OCI-LY1 (cell line): ENCODE measurements at regions not wholly inside any gene's neighbourhood (a gene's known extent, or its start where the extent isn't known, plus 50 kb on each side); places are given as distances from the start of the nearest gene placed in this dataset.

Source experiments
- H2AFZ ChIP-seq: fragments of 200-600 bp; sonication (generic), shearing (Covaris generic); 2 replicates; pipeline ENCODE4 v1.6.0; 2014; ENCODE audit warnings: antibody characterized with exemption, mild to moderate bottlenecking, low read length
- H3F3A ChIP-seq: fragments of 200-600 bp; sonication (generic), shearing (Covaris generic); 2 replicates; pipeline ENCODE4 v1.6.0; 2014; ENCODE audit warnings: mild to moderate bottlenecking, antibody characterized with exemption, low read length, moderate library complexity; ENCODE audit not compliant: insufficient read depth
- H3K27ac ChIP-seq: fragments of 200-600 bp; sonication (generic); 2 replicates; pipeline ENCODE4 v1.5.1; 2014; ENCODE audit warnings: low read length, mixed run types, mild to moderate bottlenecking, low read depth; ENCODE audit not compliant: poor library complexity, severe bottlenecking
- H3K27me3 ChIP-seq: fragments of 200-600 bp; sonication (generic); 2 replicates; pipeline ENCODE4 v1.6.0; 2014; ENCODE audit warnings: antibody characterized with exemption, mild to moderate bottlenecking, low read length, moderate library complexity; ENCODE audit not compliant: insufficient read depth
- H3K36me3 ChIP-seq: fragments of 200-600 bp; sonication (generic); 2 replicates; pipeline ENCODE4 v1.6.1; 2014; ENCODE audit warnings: mild to moderate bottlenecking, antibody characterized with exemption, low read length, moderate library complexity, mixed read lengths; ENCODE audit not compliant: insufficient read depth
- H3K4me1 ChIP-seq: fragments of 200-600 bp; sonication (generic); 2 replicates; pipeline ENCODE4 v1.5.1; 2014; ENCODE audit warnings: mild to moderate bottlenecking, low read length, moderate library complexity; ENCODE audit not compliant: insufficient read depth, severe bottlenecking
- H3K4me2 ChIP-seq: fragments of 200-600 bp; sonication (generic), shearing (Covaris generic); 2 replicates; pipeline ENCODE4 v1.6.1; 2014; ENCODE audit warnings: low read length
- H3K4me3 ChIP-seq: fragments of 200-600 bp; sonication (generic); 2 replicates; pipeline ENCODE4 v1.5.1; 2014; ENCODE audit warnings: low read length, low read depth, mild to moderate bottlenecking, mixed read lengths; ENCODE audit not compliant: poor library complexity, severe bottlenecking
- H3K79me2 ChIP-seq: fragments of 200-600 bp; shearing (Covaris generic); 2 replicates; pipeline ENCODE4 v1.6.1; 2016; ENCODE audit warnings: mixed run types, low read length, mixed read lengths; ENCODE audit not compliant: insufficient read depth
- H3K9ac ChIP-seq: fragments of 200-600 bp; sonication (generic), shearing (Covaris generic); 2 replicates; pipeline ENCODE4 v1.6.1; 2014; ENCODE audit warnings: mild to moderate bottlenecking, low read length, mixed read lengths
- H3K9me2 ChIP-seq: fragments of 200-600 bp; sonication (generic), shearing (Covaris generic); 2 replicates; pipeline ENCODE4 v1.6.1; 2014; ENCODE audit warnings: low read depth, mild to moderate bottlenecking, low read length, mixed read lengths
- H3K9me3 ChIP-seq: fragments of 200-600 bp; shearing (Covaris generic); 2 replicates; pipeline ENCODE4 v1.6.1; 2014; ENCODE audit warnings: low read length, mixed read lengths
- H4K20me1 ChIP-seq: fragments of 200-600 bp; sonication (generic), shearing (Covaris generic); 2 replicates; pipeline ENCODE4 v1.6.0; 2016; ENCODE audit warnings: mild to moderate bottlenecking, low read length; ENCODE audit not compliant: insufficient read depth
- EZH2 ChIP-seq: fragments of 200-600 bp; sonication (generic), shearing (Covaris generic); IDR thresholded peaks from 2 replicates; pipeline ENCODE4 v1.8.0; 2017; ENCODE audit warnings: borderline replicate concordance, mixed run types, mild to moderate bottlenecking, antibody characterized with exemption, low read length, moderate library complexity, mixed read lengths
- TF ChIP-seq, protein P1 (sequence below): fragments of 200-600 bp; sonication (generic), shearing (Covaris generic); IDR thresholded peaks from 2 replicates; pipeline ENCODE4 v1.5.1; 2017; ENCODE audit warnings: mild to moderate bottlenecking, antibody characterized with exemption, low read length, moderate library complexity, mixed read lengths

DNA sequence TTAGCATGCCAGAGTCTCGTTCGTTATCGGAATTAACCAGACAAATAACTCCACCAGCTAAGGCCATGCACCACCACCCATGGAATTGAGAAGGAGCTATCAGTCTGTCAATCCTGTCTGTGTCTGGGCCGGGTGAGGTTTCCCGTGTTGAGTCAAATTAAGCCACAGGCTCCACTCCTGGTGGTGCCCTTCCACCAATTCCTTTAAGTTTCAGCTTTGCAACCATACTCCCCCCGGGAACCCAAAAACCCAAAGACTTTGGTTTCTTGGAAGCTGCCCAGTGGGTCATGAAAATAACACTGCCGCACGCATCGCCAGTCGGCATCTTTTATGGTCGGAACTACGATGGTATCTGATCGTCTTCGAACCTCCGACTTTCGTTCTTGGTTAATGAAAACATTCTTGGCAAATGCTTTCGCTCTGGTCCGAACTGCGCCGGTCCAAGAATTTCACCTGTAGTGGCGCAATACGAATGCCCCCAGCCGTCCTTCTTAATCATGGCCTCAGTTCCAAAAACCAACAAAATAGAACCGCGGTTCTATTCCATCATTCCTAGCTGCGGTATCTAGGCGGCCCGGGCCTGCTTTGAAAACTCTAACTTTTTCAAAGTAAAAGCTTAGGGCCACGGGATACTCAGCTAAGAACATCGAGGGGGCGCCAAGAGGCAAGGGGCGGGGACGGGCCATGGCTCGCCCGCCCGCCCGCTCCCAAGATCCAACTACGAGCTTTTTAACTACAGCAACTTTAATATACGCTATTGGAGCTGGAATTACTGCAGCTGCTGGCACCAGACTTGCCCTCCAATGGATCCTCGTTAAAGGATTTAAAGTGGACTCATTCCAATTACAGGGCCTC lies 1958.5 kb upstream of the DEFB115 start:
- H3F3A ChIP-seq = no peaks in the 10 kb centered on the region
- H3K79me2 ChIP-seq = no peaks in the 10 kb centered on the region
- H3K27me3 ChIP-seq = no peaks in the 10 kb centered on the region
- H2AFZ ChIP-seq = no peak overlapping the region
- H3K9ac ChIP-seq = no peak overlapping the region
- no peak overlapping the region for H3K4me2 ChIP-seq
- no peak for TF ChIP-seq EZH2
- TF ChIP-seq, protein P1, sequence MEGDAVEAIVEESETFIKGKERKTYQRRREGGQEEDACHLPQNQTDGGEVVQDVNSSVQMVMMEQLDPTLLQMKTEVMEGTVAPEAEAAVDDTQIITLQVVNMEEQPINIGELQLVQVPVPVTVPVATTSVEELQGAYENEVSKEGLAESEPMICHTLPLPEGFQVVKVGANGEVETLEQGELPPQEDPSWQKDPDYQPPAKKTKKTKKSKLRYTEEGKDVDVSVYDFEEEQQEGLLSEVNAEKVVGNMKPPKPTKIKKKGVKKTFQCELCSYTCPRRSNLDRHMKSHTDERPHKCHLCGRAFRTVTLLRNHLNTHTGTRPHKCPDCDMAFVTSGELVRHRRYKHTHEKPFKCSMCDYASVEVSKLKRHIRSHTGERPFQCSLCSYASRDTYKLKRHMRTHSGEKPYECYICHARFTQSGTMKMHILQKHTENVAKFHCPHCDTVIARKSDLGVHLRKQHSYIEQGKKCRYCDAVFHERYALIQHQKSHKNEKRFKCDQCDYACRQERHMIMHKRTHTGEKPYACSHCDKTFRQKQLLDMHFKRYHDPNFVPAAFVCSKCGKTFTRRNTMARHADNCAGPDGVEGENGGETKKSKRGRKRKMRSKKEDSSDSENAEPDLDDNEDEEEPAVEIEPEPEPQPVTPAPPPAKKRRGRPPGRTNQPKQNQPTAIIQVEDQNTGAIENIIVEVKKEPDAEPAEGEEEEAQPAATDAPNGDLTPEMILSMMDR = no peak
- no peaks in the 10 kb centered on the region for H4K20me1 ChIP-seq
- H3K27ac ChIP-seq = no peak overlapping the region
- no peaks in the 10 kb centered on the region for H3K9me3 ChIP-seq
- H3K36me3 ChIP-seq = no peaks in the 10 kb centered on the region
- H3K4me1 ChIP-seq = no peaks in the 10 kb centered on the region
- no peaks in the 10 kb centered on the region for H3K9me2 ChIP-seq
- H3K4me3 ChIP-seq = no peak overlapping the region

DNA sequence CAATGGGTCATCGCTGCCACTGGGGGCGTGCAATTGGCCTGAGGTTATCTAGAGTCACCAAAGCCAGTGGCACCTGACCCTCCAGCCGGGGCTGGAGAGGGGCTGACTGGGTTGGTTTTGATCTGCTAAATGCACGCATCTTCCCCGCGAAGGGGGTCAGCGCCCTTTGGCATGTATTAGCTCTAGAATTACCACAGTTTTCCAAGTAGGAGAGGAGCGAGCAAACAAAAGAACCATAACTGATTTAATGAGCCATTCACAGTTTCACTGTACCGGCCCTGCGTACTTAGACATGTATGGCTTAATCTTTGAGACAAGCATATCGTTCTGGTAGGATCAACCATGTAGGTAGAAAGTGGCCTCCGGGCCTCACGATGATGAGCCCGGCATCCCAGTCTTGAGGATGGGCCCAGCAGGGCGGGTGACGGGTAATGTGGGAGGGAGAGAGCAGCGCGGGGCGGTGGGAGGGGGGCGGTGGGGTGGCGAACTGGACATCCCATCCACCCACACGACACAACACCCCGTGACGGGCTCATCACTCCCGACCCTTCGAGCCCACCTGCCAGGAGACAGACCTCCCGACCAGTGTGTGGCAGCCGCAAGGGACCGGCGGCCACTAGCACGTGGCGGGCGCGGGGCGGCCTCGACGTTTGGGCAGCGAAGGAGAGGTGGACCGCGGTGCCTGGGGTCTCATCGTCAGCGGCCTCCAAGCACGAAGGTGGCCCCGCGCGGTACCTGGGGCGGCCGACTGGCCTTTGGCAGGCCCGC lies 1957.5 kb upstream of the DEFB115 start:
- no peaks in the 10 kb centered on the region for H3K4me1 ChIP-seq
- no peaks in the 10 kb centered on the region for H3K79me2 ChIP-seq
- H3K4me2 ChIP-seq = no peak overlapping the region
- no peak overlapping the region for H3K4me3 ChIP-seq
- no peak overlapping the region for H3K27ac ChIP-seq
- no peak overlapping the region for H2AFZ ChIP-seq
- H3K9me2 ChIP-seq = no peaks in the 10 kb centered on the region
- H4K20me1 ChIP-seq = no peaks in the 10 kb centered on the region
- H3F3A ChIP-seq = no peaks in the 10 kb centered on the region
- H3K36me3 ChIP-seq = no peaks in the 10 kb centered on the region
- H3K27me3 ChIP-seq = no peaks in the 10 kb centered on the region
- no peaks in the 10 kb centered on the region for H3K9me3 ChIP-seq
- H3K9ac ChIP-seq = no peak overlapping the region
- no peak for TF ChIP-seq EZH2
- TF ChIP-seq, protein P1 = no peak

DNA sequence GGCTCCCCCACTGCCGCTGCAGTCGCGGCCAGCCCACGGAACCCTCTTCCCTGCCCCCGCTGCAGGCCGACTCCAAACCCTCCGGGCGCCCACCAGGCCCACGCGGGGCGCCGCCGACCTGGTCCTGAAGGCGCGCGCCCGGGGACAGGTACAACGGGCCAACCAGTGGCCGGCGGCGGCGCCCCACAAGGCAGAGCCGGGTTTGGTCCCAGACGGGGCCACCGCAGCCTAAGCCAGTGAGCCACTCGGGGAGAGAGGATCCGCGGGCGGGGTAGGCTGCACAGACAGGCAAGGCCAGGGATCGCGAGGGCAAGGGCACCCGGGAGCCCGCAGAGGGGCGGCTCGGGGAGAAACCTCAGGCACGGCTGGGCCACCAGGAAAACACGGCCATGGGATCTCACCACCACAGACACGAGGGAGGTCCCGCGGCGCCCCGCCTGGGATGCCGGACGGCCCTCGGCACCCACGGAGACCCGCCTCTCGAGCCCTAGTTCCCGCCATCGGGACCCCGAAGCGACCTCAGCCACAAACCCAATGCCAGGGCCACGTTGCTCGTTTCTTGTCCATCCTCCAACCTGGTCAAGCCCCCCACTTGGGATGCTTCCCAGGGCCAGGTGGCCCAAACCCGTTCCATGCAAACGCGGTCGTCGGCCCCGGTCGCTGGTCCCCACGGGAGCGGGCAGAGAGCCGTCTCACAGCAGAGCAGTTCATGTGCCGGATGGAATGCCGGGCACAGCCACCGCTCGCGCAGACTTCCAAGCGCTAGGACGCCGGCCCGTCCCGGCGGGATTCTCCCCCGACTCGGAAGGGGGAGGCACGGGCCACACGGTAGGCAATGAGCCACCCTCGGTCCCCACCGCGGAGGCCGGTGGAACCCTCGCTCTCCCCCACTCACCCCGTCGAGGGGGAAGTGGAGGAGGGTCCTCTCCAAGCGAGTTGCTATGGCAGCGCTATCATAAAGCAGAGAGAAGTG lies 1956.6 kb upstream of the DEFB115 start:
- H3K4me1 ChIP-seq = no peaks in the 10 kb centered on the region
- no peaks in the 10 kb centered on the region for H3K27me3 ChIP-seq
- H3F3A ChIP-seq = no peaks in the 10 kb centered on the region
- no peak overlapping the region for H2AFZ ChIP-seq
- H3K4me3 ChIP-seq = no peak overlapping the region
- no peak overlapping the region for H3K27ac ChIP-seq
- H3K4me2 ChIP-seq = no peak overlapping the region
- no peaks in the 10 kb centered on the region for H3K9me3 ChIP-seq
- TF ChIP-seq, protein P1 = no peak
- H4K20me1 ChIP-seq = no peaks in the 10 kb centered on the region
- H3K9ac ChIP-seq = no peak overlapping the region
- H3K9me2 ChIP-seq = no peaks in the 10 kb centered on the region
- no peaks in the 10 kb centered on the region for H3K36me3 ChIP-seq
- H3K79me2 ChIP-seq = no peaks in the 10 kb centered on the region
